GM12892 (cell line): ENCODE measurements at regions not wholly inside any gene's neighbourhood (a gene's known extent, or its start where the extent isn't known, plus 50 kb on each side); places are given as distances from the start of the nearest gene placed in this dataset.

ENCODE experiments used
- POLR2A ChIP-seq: IDR thresholded peaks from 2 replicates; pipeline ENCODE4 v1.6.1; 2011; ENCODE audit warnings: low read depth, low read length, control low read depth
- POLR2AphosphoS5 ChIP-seq: IDR thresholded peaks from 2 replicates; pipeline ENCODE4 v1.6.1; 2011; ENCODE audit warnings: low read depth, low read length, control low read depth

- TF ChIP-seq POLR2A, result no peak
- TF ChIP-seq POLR2AphosphoS5, result no peak
These were observed 903.0 kb downstream of the FSTL5 start for GRCh38 chr4:161260819-161261218.
